ENCODE measurements at regions not wholly inside any gene's neighbourhood (a gene's known extent, or its start where the extent isn't known, plus 50 kb on each side); places are given as distances from the start of the nearest gene placed in this dataset.
"Not testable (repeated sequence)": the region's sequence is repeated elsewhere in the genome, so short reads cannot be mapped to it uniquely, and the experiment has no call there.

DNA sequence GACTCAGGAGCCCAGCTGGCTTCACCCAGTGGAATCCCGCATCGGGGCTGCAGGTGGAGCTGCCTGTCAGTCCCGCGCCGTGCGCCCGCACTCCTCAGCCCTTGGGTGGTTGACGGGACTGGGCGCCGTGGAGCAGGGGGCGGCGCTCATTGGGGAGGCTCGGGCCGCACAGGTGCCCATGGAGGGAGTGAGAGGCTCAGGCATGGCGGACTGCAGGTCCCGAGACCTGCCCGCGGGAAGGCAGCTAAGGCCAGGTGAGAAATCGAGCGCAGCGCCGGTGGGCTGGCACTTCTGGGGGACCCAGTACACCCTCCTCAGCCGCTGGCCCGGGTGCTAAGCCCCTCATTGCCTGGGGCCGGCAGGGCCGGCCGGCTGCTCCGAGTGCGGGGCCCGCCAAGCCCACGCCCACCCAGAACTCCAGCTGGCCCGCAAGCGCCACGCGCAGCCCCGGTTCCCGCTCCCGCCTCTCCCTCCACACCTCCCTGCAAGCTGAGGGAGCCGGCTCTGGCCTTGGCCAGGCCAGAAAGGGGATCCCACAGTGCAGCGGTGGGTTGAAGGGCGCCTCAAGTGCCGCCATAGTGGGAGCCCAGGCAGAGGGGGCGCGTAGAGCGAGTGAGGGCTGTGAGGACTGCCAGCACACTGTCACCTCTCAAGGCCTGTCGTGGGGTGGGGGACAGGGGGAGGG, 314.6 kb upstream of the MAGI2 start:
- TF ChIP-seq POLR2A (IDR thresholded peaks at IDR 0.05; ENCODE audit: low read length); GATA1 (IDR thresholded peaks at IDR 0.05; ENCODE audit: low read depth, low read length): not testable (repeated sequence)
